ENCODE measurements at regions not wholly inside any gene's neighbourhood (a gene's known extent, or its start where the extent isn't known, plus 50 kb on each side); places are given as distances from the start of the nearest gene placed in this dataset.

GRCh38 chr10:89829262-89829886, 128.0 kb downstream of the KIF20B start:
- no peak overlapping the region for H3K4me3 ChIP-seq (ENCODE audit: low read length)
- H3K9me3 ChIP-seq (ENCODE audit: control insufficient read depth in 1 of 2, insufficient read depth in 1 of 2, low read length in 2 of 2) = no peaks in the 10 kb centered on the region
- intact Hi-C loops (cut with DNase I, micrococcal nuclease) = no loop called here
- TF ChIP-seq, protein P1, sequence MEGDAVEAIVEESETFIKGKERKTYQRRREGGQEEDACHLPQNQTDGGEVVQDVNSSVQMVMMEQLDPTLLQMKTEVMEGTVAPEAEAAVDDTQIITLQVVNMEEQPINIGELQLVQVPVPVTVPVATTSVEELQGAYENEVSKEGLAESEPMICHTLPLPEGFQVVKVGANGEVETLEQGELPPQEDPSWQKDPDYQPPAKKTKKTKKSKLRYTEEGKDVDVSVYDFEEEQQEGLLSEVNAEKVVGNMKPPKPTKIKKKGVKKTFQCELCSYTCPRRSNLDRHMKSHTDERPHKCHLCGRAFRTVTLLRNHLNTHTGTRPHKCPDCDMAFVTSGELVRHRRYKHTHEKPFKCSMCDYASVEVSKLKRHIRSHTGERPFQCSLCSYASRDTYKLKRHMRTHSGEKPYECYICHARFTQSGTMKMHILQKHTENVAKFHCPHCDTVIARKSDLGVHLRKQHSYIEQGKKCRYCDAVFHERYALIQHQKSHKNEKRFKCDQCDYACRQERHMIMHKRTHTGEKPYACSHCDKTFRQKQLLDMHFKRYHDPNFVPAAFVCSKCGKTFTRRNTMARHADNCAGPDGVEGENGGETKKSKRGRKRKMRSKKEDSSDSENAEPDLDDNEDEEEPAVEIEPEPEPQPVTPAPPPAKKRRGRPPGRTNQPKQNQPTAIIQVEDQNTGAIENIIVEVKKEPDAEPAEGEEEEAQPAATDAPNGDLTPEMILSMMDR (IDR thresholded peaks at IDR 0.05) = no peak
- Mint-ChIP-seq H3K36me3 (ENCODE audit: low read depth) (no peaks in the 10 kb centered on the region), H3K27me3 (no peaks in the 10 kb centered on the region), H3K9me3 (no peaks in the 10 kb centered on the region), H3K4me3 (no peak overlapping the region), H3K4me1 (ENCODE audit: low read depth) (no peaks in the 10 kb centered on the region), H3K27ac (no peak overlapping the region)
- POLR2A ChIA-PET = no interaction called here
- no peak overlapping the region for H3K27ac ChIP-seq (ENCODE audit: low read depth in 1 of 2, low read length in 2 of 2)
- no peaks in the 10 kb centered on the region for H3K27me3 ChIP-seq (ENCODE audit: control insufficient read depth in 1 of 2, insufficient read depth in 2 of 2, low read length in 2 of 2)
- no peak for DNase-seq
- H3K36me3 ChIP-seq (ENCODE audit: insufficient read depth, low read length) = no peaks in the 10 kb centered on the region
- ATAC-seq (ENCODE audit: poor library complexity) = no peak
- CTCF ChIA-PET = no interaction called here
- H3K4me1 ChIP-seq (ENCODE audit: insufficient read depth, low read length) = no peaks in the 10 kb centered on the region

DNA sequence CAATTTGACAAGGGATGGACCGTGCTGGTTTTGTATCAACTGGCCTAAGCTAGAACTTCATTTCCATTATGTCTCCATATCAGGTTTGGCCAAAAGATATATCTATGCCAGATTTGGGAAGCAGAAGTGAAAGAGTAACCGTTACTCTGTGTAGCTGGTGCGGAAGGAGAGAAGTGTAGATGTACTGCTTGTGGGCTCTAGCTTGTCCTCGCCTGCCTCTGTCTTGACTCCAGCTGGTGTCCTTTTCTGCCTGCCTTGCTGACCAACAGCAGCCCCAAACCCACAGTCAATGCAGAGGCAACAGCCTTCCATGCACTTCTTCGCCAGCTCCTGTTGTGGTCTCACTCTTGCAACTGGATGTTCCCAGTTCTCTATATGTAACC, 128.5 kb downstream of the KIF20B start:
- Mint-ChIP-seq H3K27me3 (no peaks in the 10 kb centered on the region), H3K27ac (no peak overlapping the region), H3K9me3 (no peaks in the 10 kb centered on the region), H3K4me1 (ENCODE audit: low read depth) (no peaks in the 10 kb centered on the region), H3K36me3 (ENCODE audit: low read depth) (no peaks in the 10 kb centered on the region), H3K4me3 (no peak overlapping the region)
- H3K27ac ChIP-seq (ENCODE audit: low read depth in 1 of 2, low read length in 2 of 2) = no peak overlapping the region
- no peak overlapping the region for H3K4me3 ChIP-seq (ENCODE audit: low read length)
- intact Hi-C loops (cut with DNase I, micrococcal nuclease) = no loop called here
- DNase-seq (no peak), ATAC-seq (ENCODE audit: poor library complexity) (no peak)
- no peaks in the 10 kb centered on the region for H3K9me3 ChIP-seq (ENCODE audit: control insufficient read depth in 1 of 2, insufficient read depth in 1 of 2, low read length in 2 of 2)
- TF ChIP-seq, protein P1 (IDR thresholded peaks at IDR 0.05) = no peak
- no peaks in the 10 kb centered on the region for H3K36me3 ChIP-seq (ENCODE audit: insufficient read depth, low read length)
- ChIA-PET POLR2A (no interaction called here), CTCF (interaction anchor here (0.6 kb wide), 1 partner anchor 98 kb away, joined by 3 read pairs; no protein-coding TSS in a partner anchor)
- no peaks in the 10 kb centered on the region for H3K27me3 ChIP-seq (ENCODE audit: control insufficient read depth in 1 of 2, insufficient read depth in 2 of 2, low read length in 2 of 2)
- no peaks in the 10 kb centered on the region for H3K4me1 ChIP-seq (ENCODE audit: insufficient read depth, low read length)

DNA sequence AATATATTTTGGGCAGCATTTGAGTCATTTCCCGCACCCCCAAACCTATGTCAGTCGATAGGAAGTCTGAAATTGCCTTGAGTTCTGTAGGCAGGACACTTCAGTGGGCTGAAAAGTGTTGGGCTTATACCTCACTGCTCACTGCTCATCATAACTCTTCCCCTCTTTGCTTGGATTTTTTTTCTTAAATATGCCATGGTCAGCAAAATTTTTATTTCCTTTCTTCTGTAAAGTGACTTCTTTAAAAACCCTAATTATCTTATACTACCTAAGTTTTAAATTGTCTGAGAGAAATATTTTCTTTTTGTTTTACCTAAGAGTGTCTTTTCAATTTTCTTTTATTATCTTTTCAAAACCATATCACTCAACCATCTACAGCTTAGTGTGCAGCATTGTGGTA, 129.2 kb downstream of the KIF20B start:
- intact Hi-C loops (cut with DNase I, micrococcal nuclease) = no loop called here
- no peaks in the 10 kb centered on the region for H3K36me3 ChIP-seq (ENCODE audit: insufficient read depth, low read length)
- POLR2A ChIA-PET = no interaction called here
- no peaks in the 10 kb centered on the region for H3K27me3 ChIP-seq (ENCODE audit: control insufficient read depth in 1 of 2, insufficient read depth in 2 of 2, low read length in 2 of 2)
- CTCF ChIA-PET = no interaction called here
- H3K9me3 Mint-ChIP-seq = no peaks in the 10 kb centered on the region
- ATAC-seq (ENCODE audit: poor library complexity) (no peak), DNase-seq (no peak)
- H3K9me3 ChIP-seq (ENCODE audit: control insufficient read depth in 1 of 2, insufficient read depth in 1 of 2, low read length in 2 of 2) = no peaks in the 10 kb centered on the region
- no peaks in the 10 kb centered on the region for H3K36me3 Mint-ChIP-seq (ENCODE audit: low read depth)
- no peak overlapping the region for H3K27ac Mint-ChIP-seq
- no peaks in the 10 kb centered on the region for H3K4me1 Mint-ChIP-seq (ENCODE audit: low read depth)
- TF ChIP-seq, protein P1 (IDR thresholded peaks at IDR 0.05) = no peak
- H3K27ac ChIP-seq (ENCODE audit: low read depth in 1 of 2, low read length in 2 of 2) = no peak overlapping the region
- H3K27me3 Mint-ChIP-seq = no peaks in the 10 kb centered on the region
- H3K4me3 ChIP-seq (ENCODE audit: low read length) = no peak overlapping the region
- H3K4me3 Mint-ChIP-seq = no peak overlapping the region
- no peaks in the 10 kb centered on the region for H3K4me1 ChIP-seq (ENCODE audit: insufficient read depth, low read length)

Measured in CD4-positive, alpha-beta T cell (primary cell).